HUES64 (cell line): ENCODE measurements at regions not wholly inside any gene's neighbourhood (a gene's known extent, or its start where the extent isn't known, plus 50 kb on each side); places are given as distances from the start of the nearest gene placed in this dataset.

Experiments
- H3K27ac ChIP-seq: 2 replicates; pipeline ENCODE4 v1.7.0; 2013; ENCODE audit warnings: low read depth, low read length, inconsistent platforms
- H3K27me3 ChIP-seq: 2 replicates; pipeline ENCODE4 v1.6.1; 2013; ENCODE audit warnings: mild to moderate bottlenecking, low read length; ENCODE audit not compliant: insufficient read depth
- H3K36me3 ChIP-seq: 2 replicates; pipeline ENCODE4 v1.6.1; 2013; ENCODE audit warnings: mild to moderate bottlenecking, low read length; ENCODE audit not compliant: insufficient read depth
- H3K4me1 ChIP-seq: 2 replicates; pipeline ENCODE4 v1.6.1; 2013; ENCODE audit warnings: mild to moderate bottlenecking, low read length, moderate library complexity; ENCODE audit not compliant: insufficient read depth
- H3K4me3 ChIP-seq: 2 replicates; pipeline ENCODE4 v1.5.1; 2013; ENCODE audit warnings: mild to moderate bottlenecking, low read length, moderate library complexity
- H3K9ac ChIP-seq: 2 replicates; pipeline ENCODE4 v1.6.1; 2013; ENCODE audit warnings: mild to moderate bottlenecking, low read depth, low read length
- H3K9me3 ChIP-seq: 2 replicates; pipeline ENCODE4 v1.6.1; 2013; ENCODE audit warnings: low read depth, low read length; ENCODE audit not compliant: insufficient read depth
- WGBS: fragments of 150-250, 120-280 bp; methylation state at CpG from one replicate; pipeline ENCODE4 v1.1.7; 2013; ENCODE audit warnings: missing lambda C conversion rate; 5-methylcytosine and 5-hydroxymethylcytosine counted together

GRCh38 chr13:112187527-112188297 is 120.8 kb downstream of the SOX1 start:
- no peak overlapping the region for H3K4me3 ChIP-seq
- no peaks in the 10 kb centered on the region for H3K36me3 ChIP-seq
- no peaks in the 10 kb centered on the region for H3K4me1 ChIP-seq
- H3K27ac ChIP-seq, result no peak overlapping the region
- WGBS, result 95% methylated on average over 18 of the region's 18 CpGs
- H3K27me3 ChIP-seq, result no peaks in the 10 kb centered on the region
- no peak overlapping the region for H3K9ac ChIP-seq
- H3K9me3 ChIP-seq, result peaks cover 6% of the 10 kb centered on the region; the same call in 1 of the 2 replicates

- H3K4me1 ChIP-seq, result no peaks in the 10 kb centered on the region
- H3K27ac ChIP-seq, result no peak overlapping the region
- H3K27me3 ChIP-seq, result no peaks in the 10 kb centered on the region
- H3K9me3 ChIP-seq, result peaks cover 8% of the 10 kb centered on the region; the same call in 1 of the 2 replicates
- WGBS, result 95% methylated on average over 6 of the region's 6 CpGs
- no peak overlapping the region for H3K9ac ChIP-seq
- no peaks in the 10 kb centered on the region for H3K36me3 ChIP-seq
- no peak overlapping the region for H3K4me3 ChIP-seq
These were observed 121.3 kb downstream of the SOX1 start for GRCh38 chr13:112188298-112188610.

- 96% methylated on average over 15 of the region's 15 CpGs for WGBS
These were observed 126.7 kb downstream of the SOX1 start for GRCh38 chr13:112193463-112194166.

GRCh38 chr13:112194167-112194530 is 127.2 kb downstream of the SOX1 start:
- WGBS, result 94% methylated on average over 22 of the region's 22 CpGs
- Histone ChIP-seq H3K4me1 (no peaks in the 10 kb centered on the region), H3K27me3 (peaks cover 27% of the 10 kb centered on the region), H3K9ac (no peak overlapping the region), H3K9me3 (peaks cover 8% of the 10 kb centered on the region; the same call in 1 of the 2 replicates), H3K4me3 (no peak overlapping the region), H3K36me3 (no peaks in the 10 kb centered on the region), H3K27ac (no peak overlapping the region)

More at GRCh38 chr13:112193463-112194166, 126.7 kb downstream of the SOX1 start:
- Histone ChIP-seq H3K9me3 (peaks cover 8% of the 10 kb centered on the region; the same call in 1 of the 2 replicates), H3K27ac (no peak overlapping the region), H3K36me3 (no peaks in the 10 kb centered on the region), H3K9ac (no peak overlapping the region), H3K27me3 (peaks cover 27% of the 10 kb centered on the region), H3K4me1 (no peaks in the 10 kb centered on the region), H3K4me3 (no peak overlapping the region)

GRCh38 chr13:112194579-112194978 is 127.6 kb downstream of the SOX1 start:
- H3K27me3 ChIP-seq, result peaks cover 27% of the 10 kb centered on the region
- no peaks in the 10 kb centered on the region for H3K36me3 ChIP-seq
- H3K27ac ChIP-seq, result no peak overlapping the region
- H3K9ac ChIP-seq, result no peak overlapping the region
- H3K4me1 ChIP-seq, result no peaks in the 10 kb centered on the region
- H3K4me3 ChIP-seq, result no peak overlapping the region
- 94% methylated on average over 31 of the region's 31 CpGs for WGBS
- H3K9me3 ChIP-seq, result peaks cover 8% of the 10 kb centered on the region; the same call in 1 of the 2 replicates

- H3K27me3 ChIP-seq, result peaks cover 38% of the 10 kb centered on the region
- 95% methylated on average over 17 of the region's 17 CpGs for WGBS
- no peaks in the 10 kb centered on the region for H3K4me1 ChIP-seq
- H3K4me3 ChIP-seq, result no peak overlapping the region
- H3K27ac ChIP-seq, result no peak overlapping the region
- H3K36me3 ChIP-seq, result no peaks in the 10 kb centered on the region
- no peak overlapping the region for H3K9ac ChIP-seq
- H3K9me3 ChIP-seq, result no peaks in the 10 kb centered on the region
These were observed 131.6 kb downstream of the SOX1 start for GRCh38 chr13:112198396-112199010.

GRCh38 chr13:112200200-112200599 is 133.3 kb downstream of the SOX1 start:
- 88% methylated on average over 10 of the region's 10 CpGs for WGBS
- Histone ChIP-seq H3K4me1 (peaks cover 11% of the 10 kb centered on the region), H3K9me3 (no peaks in the 10 kb centered on the region), H3K27ac (no peak overlapping the region), H3K9ac (no peak overlapping the region), H3K4me3 (no peak overlapping the region), H3K27me3 (peaks cover 41% of the 10 kb centered on the region), H3K36me3 (no peaks in the 10 kb centered on the region)

- Histone ChIP-seq H3K9ac (no peak overlapping the region), H3K4me3 (no peak overlapping the region), H3K36me3 (no peaks in the 10 kb centered on the region), H3K9me3 (no peaks in the 10 kb centered on the region), H3K4me1 (peaks cover 32% of the 10 kb centered on the region), H3K27me3 (peaks cover 52% of the 10 kb centered on the region), H3K27ac (no peak overlapping the region)
- 96% methylated on average over 19 of the region's 19 CpGs for WGBS
These were observed 135.3 kb downstream of the SOX1 start for GRCh38 chr13:112202266-112202665.

GRCh38 chr13:112202966-112203365 is 136.0 kb downstream of the SOX1 start:
- Histone ChIP-seq H3K4me1 (peaks cover 35% of the 10 kb centered on the region), H3K4me3 (no peak overlapping the region), H3K27me3 (peaks cover 57% of the 10 kb centered on the region), H3K27ac (no peak overlapping the region), H3K9me3 (no peaks in the 10 kb centered on the region), H3K9ac (no peak overlapping the region), H3K36me3 (no peaks in the 10 kb centered on the region)
- 85% methylated on average over 10 of the region's 10 CpGs for WGBS

GRCh38 chr13:112203614-112204013 is 136.7 kb downstream of the SOX1 start:
- no peaks in the 10 kb centered on the region for H3K9me3 ChIP-seq
- H3K4me3 ChIP-seq, result no peak overlapping the region
- H3K9ac ChIP-seq, result no peak overlapping the region
- peaks cover 63% of the 10 kb centered on the region for H3K27me3 ChIP-seq
- H3K36me3 ChIP-seq, result no peaks in the 10 kb centered on the region
- H3K27ac ChIP-seq, result no peak overlapping the region
- WGBS, result 90% methylated on average over 6 of the region's 6 CpGs
- H3K4me1 ChIP-seq, result peaks cover 35% of the 10 kb centered on the region
